GM19240 (cell line): ENCODE measurements at regions not wholly inside any gene's neighbourhood (a gene's known extent, or its start where the extent isn't known, plus 50 kb on each side); places are given as distances from the start of the nearest gene placed in this dataset.
"Not testable (repeated sequence)": the region's sequence is repeated elsewhere in the genome, so short reads cannot be mapped to it uniquely, and the experiment has no call there.

Source experiments
- DNase-seq: peaks from one replicate; pipeline ENCODE4 v3.0.0; 2011; ENCODE audit warnings: low spot score; ENCODE audit not compliant: insufficient read length

GRCh38 chr5:5765066-5765850 is 342.8 kb downstream of the ICE1 start:
- no peak for DNase-seq

DNA sequence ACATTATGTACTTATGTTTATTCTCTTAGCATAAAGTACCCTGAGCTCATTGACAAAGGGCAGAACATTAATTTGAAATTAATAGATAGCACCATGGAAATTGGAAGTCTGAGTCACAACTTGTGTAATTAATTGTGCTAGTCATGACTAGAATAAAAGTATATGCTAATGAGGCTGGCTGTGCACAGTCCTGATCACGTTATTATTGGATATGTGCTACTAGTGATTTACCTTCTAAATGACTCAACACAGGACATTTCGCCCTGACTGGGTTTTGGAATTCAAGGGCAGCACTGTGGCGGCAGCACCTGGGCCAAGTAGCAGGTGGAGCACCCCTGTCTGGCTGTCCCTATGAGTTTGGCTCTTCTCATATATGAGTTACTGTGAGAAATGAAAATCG is 341.8 kb downstream of the ICE1 start:
- no peak for DNase-seq

DNA sequence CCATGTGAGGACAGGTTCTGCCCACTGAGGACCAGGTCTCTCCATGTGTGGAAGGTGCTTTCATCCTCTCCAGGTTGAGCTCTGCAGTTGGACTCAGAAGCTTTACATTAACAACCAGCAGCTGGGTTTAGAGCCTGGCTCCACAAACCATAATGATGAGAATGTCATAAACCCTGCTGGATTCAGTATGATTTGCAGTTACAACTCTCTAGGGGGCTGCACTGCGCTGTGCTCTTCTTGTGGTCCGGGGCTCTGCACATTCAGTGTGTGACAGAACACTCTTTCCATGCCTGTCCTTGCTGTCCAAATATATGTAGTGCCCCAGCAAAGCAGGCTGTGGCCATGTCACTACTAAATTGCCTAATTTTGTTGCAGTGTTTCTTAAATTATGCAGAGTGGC is 334.3 kb downstream of the ICE1 start:
- DNase-seq = no peak

DNA sequence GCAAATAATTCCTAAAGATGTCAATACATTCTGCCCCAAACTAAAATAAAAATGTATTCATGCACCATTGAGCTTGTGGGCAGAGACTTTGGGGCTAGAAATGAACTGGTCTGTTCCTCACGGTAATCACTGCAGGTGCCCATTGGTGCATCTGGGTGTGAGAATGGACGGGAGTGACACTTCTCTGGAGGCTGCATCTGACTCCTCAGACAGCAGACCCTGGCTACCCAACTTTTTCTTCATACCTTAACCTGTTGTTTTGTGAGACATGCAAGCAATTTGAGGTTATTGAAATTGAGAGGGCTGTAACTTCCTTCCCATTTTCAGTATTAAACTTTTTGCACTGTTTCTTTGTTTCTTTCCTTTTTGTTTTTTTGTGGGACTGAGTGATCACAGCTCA is 333.4 kb downstream of the ICE1 start:
- no peak for DNase-seq

GRCh38 chr5:5752844-5753243 is 330.4 kb downstream of the ICE1 start:
- DNase-seq = peak; percentile 27

GRCh38 chr5:5751987-5752386 is 329.5 kb downstream of the ICE1 start:
- no peak for DNase-seq

DNA sequence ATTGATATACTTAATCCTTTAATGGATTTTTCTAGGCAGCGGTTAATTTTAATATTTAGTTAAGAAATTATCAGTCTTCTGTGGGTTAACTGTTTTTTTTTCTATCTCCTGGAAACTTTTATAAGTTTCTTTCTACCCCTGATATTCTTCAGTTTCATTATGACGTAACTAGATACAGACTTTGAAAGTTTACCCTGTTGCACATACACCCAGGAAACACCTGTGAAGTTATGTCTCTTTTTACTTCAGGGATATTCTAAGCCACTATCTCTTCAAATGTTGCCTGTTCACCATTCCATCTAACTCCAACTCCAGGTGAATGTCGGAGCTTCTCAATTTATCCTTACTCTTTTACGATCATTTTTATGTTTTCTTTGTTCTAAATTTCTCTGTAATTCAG is 329.0 kb downstream of the ICE1 start:
- no peak for DNase-seq

- DNase-seq = no peak
Measured at GRCh38 chr5:5741418-5741817, 318.9 kb downstream of the ICE1 start.

- DNase-seq = no peak
Measured at GRCh38 chr5:5739490-5739945, 317.0 kb downstream of the ICE1 start.

GRCh38 chr5:5738797-5739489 is 316.5 kb downstream of the ICE1 start:
- no peak for DNase-seq

- DNase-seq = no peak
Measured at GRCh38 chr5:5736007-5736406, 313.5 kb downstream of the ICE1 start.

DNA sequence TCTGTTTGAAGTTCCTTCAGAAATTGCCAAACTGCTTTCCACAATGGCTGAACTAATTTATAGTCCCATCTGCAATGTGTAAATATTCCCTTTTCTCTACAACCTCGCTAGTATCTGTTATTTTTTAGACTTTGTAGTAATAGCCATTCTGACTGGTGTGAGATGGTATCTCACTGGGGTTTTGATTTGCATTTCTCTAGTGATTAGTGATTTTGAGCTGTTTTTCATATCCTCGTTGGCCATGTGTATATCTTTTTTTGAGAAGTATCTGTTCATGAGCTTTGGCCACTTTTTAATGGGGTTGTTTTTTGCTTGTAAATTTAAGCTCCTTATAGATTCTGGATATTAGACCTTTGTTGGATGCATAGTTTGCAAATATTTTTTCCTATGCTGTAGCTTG is 310.6 kb downstream of the ICE1 start:
- not testable (repeated sequence) for DNase-seq

- DNase-seq = no peak
Measured at GRCh38 chr5:5726401-5726800, 303.9 kb downstream of the ICE1 start.

DNA sequence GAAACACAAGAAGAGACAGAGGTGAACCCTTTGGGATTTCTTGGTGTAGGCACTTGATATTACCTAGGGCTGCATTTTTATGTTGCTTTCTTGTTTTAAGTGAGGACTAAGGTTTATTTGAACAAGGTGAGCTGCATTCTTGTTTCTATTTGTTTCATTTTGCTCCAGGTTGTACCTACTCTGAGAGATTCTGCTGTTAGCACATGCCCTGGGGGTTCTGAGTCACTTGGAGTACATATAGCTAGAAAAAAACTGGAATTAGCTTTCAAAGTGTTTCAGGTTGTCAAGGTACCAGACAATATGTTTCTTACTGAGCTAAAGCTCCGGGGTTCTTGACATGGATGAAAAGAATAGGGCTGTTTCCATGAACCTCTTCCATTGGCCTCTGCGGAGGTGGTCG is 299.4 kb downstream of the ICE1 start:
- DNase-seq = no peak

GRCh38 chr5:5719292-5719691 is 296.8 kb downstream of the ICE1 start:
- DNase-seq = no peak

DNA sequence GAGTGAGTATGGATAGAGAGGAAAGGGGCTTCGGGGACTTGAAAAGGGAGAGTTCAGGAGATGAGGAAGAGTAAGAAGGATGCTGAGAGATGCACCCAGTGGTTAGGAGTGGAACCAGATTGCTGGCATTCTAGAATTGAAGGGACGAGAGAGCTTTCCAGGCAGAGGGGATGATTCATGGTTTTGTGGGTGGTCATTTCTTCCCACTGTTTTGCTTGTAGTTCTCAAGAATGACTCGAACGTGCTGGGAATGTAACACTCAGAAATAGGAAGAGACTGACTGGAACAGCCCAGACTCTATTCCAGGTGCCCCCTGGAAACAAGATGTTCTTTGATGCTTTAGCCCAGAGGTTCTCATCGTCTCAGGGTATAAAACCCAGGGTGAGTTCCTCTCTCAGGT is 294.2 kb downstream of the ICE1 start:
- no peak for DNase-seq

GRCh38 chr5:5711592-5711991 is 289.1 kb downstream of the ICE1 start:
- DNase-seq = no peak

DNA sequence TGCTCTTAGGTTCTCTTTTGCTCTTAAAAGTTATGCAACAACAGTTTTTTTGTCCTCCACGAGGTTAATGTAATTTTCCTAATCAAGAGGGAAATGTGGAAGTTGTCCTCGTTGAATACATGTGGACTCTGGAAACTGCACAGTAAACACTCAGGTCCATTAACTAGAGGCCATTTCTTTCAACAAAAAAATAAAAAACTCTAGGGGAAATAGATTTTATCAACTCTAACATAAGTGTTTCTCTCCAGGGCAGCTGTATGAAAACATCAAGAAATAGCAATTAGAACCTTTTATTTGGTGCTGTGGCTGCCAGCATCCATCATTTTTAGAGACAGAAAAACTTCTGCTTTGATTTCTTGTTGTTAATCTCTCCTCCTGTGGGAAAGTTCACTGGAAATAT is 288.6 kb downstream of the ICE1 start:
- no peak for DNase-seq

DNA sequence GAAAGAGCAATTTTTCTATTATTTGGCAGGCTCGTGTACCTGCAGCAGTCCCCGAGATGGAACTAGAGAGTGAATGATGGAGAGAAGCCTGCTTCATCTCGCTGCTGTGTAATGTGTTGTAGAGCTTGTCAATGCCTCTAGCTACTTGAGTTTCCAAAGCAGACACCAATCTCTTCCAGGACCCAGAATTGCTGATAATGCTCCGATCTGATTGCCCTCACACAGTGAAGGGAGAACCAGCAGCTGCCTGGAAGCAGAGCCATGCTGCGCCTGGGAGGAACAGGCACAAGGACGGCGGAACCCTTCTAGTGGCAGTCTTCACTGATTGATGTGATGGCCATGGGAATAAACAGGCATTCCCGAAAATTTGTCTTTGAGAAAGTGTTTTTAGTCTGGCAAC is 288.0 kb downstream of the ICE1 start:
- no peak for DNase-seq

DNA sequence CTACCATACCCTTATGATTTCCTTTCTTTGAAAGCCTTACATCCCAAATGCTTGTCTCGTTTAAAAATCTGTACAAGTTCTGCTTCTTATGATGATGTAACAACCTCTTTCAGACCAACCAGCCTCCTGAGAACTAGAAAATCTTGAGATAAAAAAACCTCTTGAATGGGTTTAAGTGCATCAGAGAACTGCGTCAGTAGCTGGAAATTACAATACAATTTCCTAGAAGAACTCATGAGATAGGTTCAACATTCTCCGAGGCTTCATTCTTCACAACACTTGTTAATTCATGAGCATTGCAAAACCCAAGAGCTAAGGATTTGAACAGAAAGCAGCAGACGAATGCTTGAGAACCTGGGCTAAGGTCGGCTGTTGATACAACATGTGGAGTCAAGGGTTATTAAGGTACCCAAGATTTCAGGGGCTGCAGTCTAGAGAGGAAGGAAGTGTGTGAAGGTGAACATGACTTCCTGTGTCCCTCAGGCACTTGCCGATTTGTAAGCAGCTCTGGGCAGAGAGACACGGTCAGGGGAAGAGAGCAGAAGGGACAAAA is 286.0 kb downstream of the ICE1 start:
- no peak for DNase-seq

DNA sequence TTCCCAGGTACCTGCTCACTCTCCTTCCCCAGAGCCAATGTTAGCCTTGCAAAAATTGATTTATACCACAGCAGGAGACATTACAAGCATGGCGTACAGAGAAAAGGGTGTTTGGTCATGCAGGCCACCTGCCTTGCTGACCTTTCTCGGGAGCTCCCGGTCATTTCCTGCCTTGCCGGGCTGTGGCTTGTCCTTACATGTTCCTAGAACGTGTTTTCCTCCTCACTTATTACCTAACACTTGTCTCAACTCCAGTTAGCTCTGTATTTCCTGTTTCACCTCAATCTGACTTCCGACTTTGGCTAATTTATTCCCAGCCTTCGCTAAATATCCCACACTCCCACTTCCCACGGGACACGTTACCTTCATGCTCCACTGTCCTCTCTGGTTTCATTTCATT is 282.5 kb downstream of the ICE1 start:
- DNase-seq = no peak

GRCh38 chr5:5704352-5704751 is 281.9 kb downstream of the ICE1 start:
- DNase-seq = no peak

GRCh38 chr5:5702934-5703333 is 280.5 kb downstream of the ICE1 start:
- no peak for DNase-seq
